Suprapubic skin (tissue), 4 donors: ENCODE measurements at regions not wholly inside any gene's neighbourhood (a gene's known extent, or its start where the extent isn't known, plus 50 kb on each side); places are given as distances from the start of the nearest gene placed in this dataset.

Source experiments
- EP300 ChIP-seq: sonication (generic); formaldehyde crosslinking; IDR thresholded peaks from one replicate; pipeline ENCODE4 v1.6.1; 2017; ENCODE audit warnings: antibody characterized with exemption
- POLR2A ChIP-seq, 2 donors: fragments of 450-650 bp; IDR thresholded peaks; one replicate each; pipeline ENCODE4 v1.6.1; 2017; ENCODE audit warnings: antibody characterized with exemption in 2 of 2, mild to moderate bottlenecking in 2 of 2, moderate library complexity in 2 of 2
- POLR2AphosphoS5 ChIP-seq, 3 donors: sonication (generic); formaldehyde crosslinking; IDR thresholded peaks; one replicate each; pipeline ENCODE4 v1.6.1; 2017; ENCODE audit warnings: antibody characterized with exemption in 3 of 3
- TF ChIP-seq, protein P1 (sequence below), 2 donors: fragments of 200-600 bp in 1 of 2; fragments of 450-650 bp in 1 of 2; sonication (generic) in 1 of 2; IDR thresholded peaks; one replicate each; pipeline ENCODE4 v1.5.1; 2016 to 2019; ENCODE audit warnings: antibody characterized with exemption in 2 of 2, mild to moderate bottlenecking in 1 of 2, moderate library complexity in 1 of 2

GRCh38 chr18:55665506-55665905, 77.5 kb upstream of the TCF4 start:
- TF ChIP-seq, protein P1, sequence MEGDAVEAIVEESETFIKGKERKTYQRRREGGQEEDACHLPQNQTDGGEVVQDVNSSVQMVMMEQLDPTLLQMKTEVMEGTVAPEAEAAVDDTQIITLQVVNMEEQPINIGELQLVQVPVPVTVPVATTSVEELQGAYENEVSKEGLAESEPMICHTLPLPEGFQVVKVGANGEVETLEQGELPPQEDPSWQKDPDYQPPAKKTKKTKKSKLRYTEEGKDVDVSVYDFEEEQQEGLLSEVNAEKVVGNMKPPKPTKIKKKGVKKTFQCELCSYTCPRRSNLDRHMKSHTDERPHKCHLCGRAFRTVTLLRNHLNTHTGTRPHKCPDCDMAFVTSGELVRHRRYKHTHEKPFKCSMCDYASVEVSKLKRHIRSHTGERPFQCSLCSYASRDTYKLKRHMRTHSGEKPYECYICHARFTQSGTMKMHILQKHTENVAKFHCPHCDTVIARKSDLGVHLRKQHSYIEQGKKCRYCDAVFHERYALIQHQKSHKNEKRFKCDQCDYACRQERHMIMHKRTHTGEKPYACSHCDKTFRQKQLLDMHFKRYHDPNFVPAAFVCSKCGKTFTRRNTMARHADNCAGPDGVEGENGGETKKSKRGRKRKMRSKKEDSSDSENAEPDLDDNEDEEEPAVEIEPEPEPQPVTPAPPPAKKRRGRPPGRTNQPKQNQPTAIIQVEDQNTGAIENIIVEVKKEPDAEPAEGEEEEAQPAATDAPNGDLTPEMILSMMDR (IDR thresholded peaks at IDR 0.05), result no peak
- no peak for TF ChIP-seq POLR2AphosphoS5 (IDR thresholded peaks at IDR 0.05)
- TF ChIP-seq POLR2A (IDR thresholded peaks at IDR 0.05), result no peak
- TF ChIP-seq EP300, result no peak
